Adipocyte (in vitro differentiated cells): ENCODE measurements at regions not wholly inside any gene's neighbourhood (a gene's known extent, or its start where the extent isn't known, plus 50 kb on each side); places are given as distances from the start of the nearest gene placed in this dataset.

Experiments
- DNase-seq: peaks from one replicate; pipeline ENCODE4 v3.0.0-alpha.2; 2015; ENCODE audit warnings: low read depth
- H3K27me3 ChIP-seq: replicated peaks from 2 replicates; pipeline ENCODE4 v1.7.0; 2013; ENCODE audit warnings: mild to moderate bottlenecking, low read length, moderate library complexity; ENCODE audit not compliant: control insufficient read depth, insufficient read depth
- H3K36me3 ChIP-seq: 2 replicates; pipeline ENCODE4 v1.7.0; 2013; ENCODE audit warnings: low read length, mild to moderate bottlenecking, moderate library complexity; ENCODE audit not compliant: control insufficient read depth, insufficient read depth, severe bottlenecking
- H3K4me1 ChIP-seq: 2 replicates; pipeline ENCODE4 v1.7.0; 2013; ENCODE audit warnings: mild to moderate bottlenecking, low read length, moderate library complexity; ENCODE audit not compliant: control insufficient read depth, insufficient read depth
- H3K4me3 ChIP-seq: 2 replicates; pipeline ENCODE4 v1.7.0; 2013; ENCODE audit warnings: mild to moderate bottlenecking, low read length, moderate library complexity
- H3K9ac ChIP-seq: 2 replicates; pipeline ENCODE4 v1.7.0; 2013; ENCODE audit warnings: mild to moderate bottlenecking, low read length, moderate library complexity
- H3K9me3 ChIP-seq: 2 replicates; pipeline ENCODE4 v1.7.0; 2013; ENCODE audit warnings: mild to moderate bottlenecking, low read length, moderate library complexity; ENCODE audit not compliant: control insufficient read depth

- no peak for DNase-seq
- H3K36me3 ChIP-seq, result no peaks in the 10 kb centered on the region
- peak overlapping the region; percentile 2 for H3K4me3 ChIP-seq
- peak overlapping the region; percentile 2 for H3K9ac ChIP-seq
- no peaks in the 10 kb centered on the region for H3K27me3 ChIP-seq
- H3K4me1 ChIP-seq, result peaks cover 23% of the 10 kb centered on the region
- H3K9me3 ChIP-seq, result no peaks in the 10 kb centered on the region
These were observed 109.3 kb downstream of the EN1 start for GRCh38 chr2:118738106-118738505.

GRCh38 chr2:118737684-118738083, 109.8 kb downstream of the EN1 start:
- no peaks in the 10 kb centered on the region for H3K9me3 ChIP-seq
- DNase-seq, result no peak
- peak overlapping the region; percentile 2 for H3K9ac ChIP-seq

GRCh38 chr2:118732432-118732831, 115.0 kb downstream of the EN1 start:
- no peak overlapping the region for H3K4me3 ChIP-seq
- no peaks in the 10 kb centered on the region for H3K36me3 ChIP-seq
- H3K27me3 ChIP-seq, result no peaks in the 10 kb centered on the region
- no peak for DNase-seq
- H3K4me1 ChIP-seq, result peaks cover 27% of the 10 kb centered on the region
- peaks cover 7% of the 10 kb centered on the region for H3K9me3 ChIP-seq
- no peak overlapping the region for H3K9ac ChIP-seq

More at GRCh38 chr2:118737684-118738083, 109.8 kb downstream of the EN1 start:
- Histone ChIP-seq H3K4me3 (no peak overlapping the region), H3K4me1 (peaks cover 23% of the 10 kb centered on the region), H3K27me3 (no peaks in the 10 kb centered on the region), H3K36me3 (no peaks in the 10 kb centered on the region)

GRCh38 chr2:118731413-118731812, 116.0 kb downstream of the EN1 start:
- Histone ChIP-seq H3K9me3 (peaks cover 11% of the 10 kb centered on the region), H3K9ac (no peak overlapping the region), H3K36me3 (no peaks in the 10 kb centered on the region)

GRCh38 chr2:118730405-118730804, 117.0 kb downstream of the EN1 start:
- Histone ChIP-seq H3K27me3 (no peaks in the 10 kb centered on the region), H3K9me3 (peaks cover 11% of the 10 kb centered on the region), H3K9ac (no peak overlapping the region), H3K4me3 (no peak overlapping the region), H3K4me1 (peaks cover 27% of the 10 kb centered on the region), H3K36me3 (no peaks in the 10 kb centered on the region)
- no peak for DNase-seq

More at GRCh38 chr2:118731413-118731812, 116.0 kb downstream of the EN1 start:
- Histone ChIP-seq H3K27me3 (no peaks in the 10 kb centered on the region), H3K4me3 (no peak overlapping the region), H3K4me1 (peaks cover 27% of the 10 kb centered on the region)
- no peak for DNase-seq

GRCh38 chr2:118729760-118730159, 117.7 kb downstream of the EN1 start:
- peaks cover 11% of the 10 kb centered on the region for H3K9me3 ChIP-seq
- no peaks in the 10 kb centered on the region for H3K27me3 ChIP-seq
- no peaks in the 10 kb centered on the region for H3K36me3 ChIP-seq
- no peak overlapping the region for H3K9ac ChIP-seq
- DNase-seq, result no peak
- H3K4me1 ChIP-seq, result peaks cover 27% of the 10 kb centered on the region
- no peak overlapping the region for H3K4me3 ChIP-seq

- no peak for DNase-seq
- H3K9ac ChIP-seq, result no peak overlapping the region
- no peaks in the 10 kb centered on the region for H3K36me3 ChIP-seq
- H3K4me1 ChIP-seq, result peaks cover 27% of the 10 kb centered on the region
- H3K4me3 ChIP-seq, result no peak overlapping the region
- no peaks in the 10 kb centered on the region for H3K27me3 ChIP-seq
- H3K9me3 ChIP-seq, result peaks cover 11% of the 10 kb centered on the region
These were observed 118.5 kb downstream of the EN1 start for GRCh38 chr2:118728984-118729383.

- Histone ChIP-seq H3K36me3 (no peaks in the 10 kb centered on the region), H3K9me3 (peaks cover 11% of the 10 kb centered on the region), H3K4me1 (peaks cover 41% of the 10 kb centered on the region), H3K4me3 (no peak overlapping the region), H3K9ac (no peak overlapping the region), H3K27me3 (no peaks in the 10 kb centered on the region)
- DNase-seq, result peak; percentile 36
These were observed 120.6 kb downstream of the EN1 start for GRCh38 chr2:118726821-118727220.

GRCh38 chr2:118723394-118723793, 124.1 kb downstream of the EN1 start:
- no peak overlapping the region for H3K9ac ChIP-seq
- H3K4me1 ChIP-seq, result peaks cover 18% of the 10 kb centered on the region
- H3K36me3 ChIP-seq, result no peaks in the 10 kb centered on the region
- no peaks in the 10 kb centered on the region for H3K27me3 ChIP-seq
- peak; percentile 37 for DNase-seq
- no peak overlapping the region for H3K4me3 ChIP-seq
- peaks cover 11% of the 10 kb centered on the region for H3K9me3 ChIP-seq

GRCh38 chr2:118722976-118723375, 124.5 kb downstream of the EN1 start:
- H3K36me3 ChIP-seq, result no peaks in the 10 kb centered on the region
- peaks cover 9% of the 10 kb centered on the region for H3K9me3 ChIP-seq
- peaks cover 18% of the 10 kb centered on the region for H3K4me1 ChIP-seq
- H3K4me3 ChIP-seq, result no peak overlapping the region
- H3K27me3 ChIP-seq, result no peaks in the 10 kb centered on the region
- no peak overlapping the region for H3K9ac ChIP-seq
- DNase-seq, result no peak

GRCh38 chr2:118721817-118722551, 125.5 kb downstream of the EN1 start:
- no peak for DNase-seq
- Histone ChIP-seq H3K36me3 (no peaks in the 10 kb centered on the region), H3K9ac (no peak overlapping the region), H3K27me3 (no peaks in the 10 kb centered on the region), H3K9me3 (no peaks in the 10 kb centered on the region), H3K4me3 (no peak overlapping the region), H3K4me1 (peaks cover 18% of the 10 kb centered on the region)

- no peaks in the 10 kb centered on the region for H3K27me3 ChIP-seq
These were observed 126.6 kb downstream of the EN1 start for GRCh38 chr2:118720866-118721265.

More at GRCh38 chr2:118720866-118721265, 126.6 kb downstream of the EN1 start:
- Histone ChIP-seq H3K9me3 (no peaks in the 10 kb centered on the region), H3K36me3 (no peaks in the 10 kb centered on the region), H3K9ac (no peak overlapping the region), H3K4me3 (no peak overlapping the region), H3K4me1 (peaks cover 18% of the 10 kb centered on the region)
- no peak for DNase-seq
